ENCODE measurements at regions not wholly inside any gene's neighbourhood (a gene's known extent, or its start where the extent isn't known, plus 50 kb on each side); places are given as distances from the start of the nearest gene placed in this dataset.

DNA sequence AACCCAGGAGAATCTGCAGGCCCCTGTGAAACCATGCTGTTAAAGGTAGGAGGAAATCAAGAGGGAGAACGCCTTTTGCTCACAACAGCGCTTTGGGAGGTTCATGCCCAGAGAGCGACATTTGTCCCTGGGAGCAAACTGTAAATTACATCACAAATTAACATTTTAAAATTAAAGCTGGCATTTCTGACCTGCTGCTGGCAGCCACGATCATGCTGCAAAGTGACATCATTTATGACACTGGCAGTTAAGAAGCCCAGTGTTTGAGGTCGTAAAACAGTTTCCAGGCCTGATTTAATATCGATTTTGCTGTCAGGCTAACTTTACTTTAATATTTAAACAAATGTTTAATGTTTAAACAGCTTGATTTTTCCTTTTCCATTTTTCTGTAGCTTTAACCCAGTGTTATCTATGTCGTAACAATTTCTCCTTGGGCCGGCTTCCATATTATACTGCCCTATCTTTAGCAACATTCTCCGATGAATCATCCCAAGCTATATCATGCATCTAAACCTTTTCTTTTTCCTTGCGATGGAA, 86.5 kb upstream of the NPVF start:
- DNase-seq (ENCODE audit: low read depth) = no peak

DNA sequence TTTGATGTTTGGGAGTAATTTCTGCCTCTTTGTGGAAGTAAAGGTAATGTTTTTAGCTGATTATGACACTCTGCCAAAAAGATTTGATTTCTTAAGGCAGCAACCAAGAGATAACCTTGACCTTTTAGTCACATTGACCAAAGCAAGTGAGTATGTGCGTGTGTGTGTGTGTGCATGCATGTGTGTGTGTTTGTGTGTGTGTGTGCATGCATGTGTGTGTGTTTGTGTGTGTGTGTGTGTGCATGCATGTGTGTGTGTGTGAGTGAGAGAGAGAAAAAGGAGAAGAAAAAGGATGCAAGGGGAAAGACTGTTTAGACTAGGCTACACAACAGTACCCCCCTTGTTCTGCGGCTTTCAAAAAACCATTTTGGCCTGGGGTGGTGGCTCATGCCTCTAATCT, 88.1 kb upstream of the NPVF start:
- DNase-seq (ENCODE audit: low read depth) = no peak

DNA sequence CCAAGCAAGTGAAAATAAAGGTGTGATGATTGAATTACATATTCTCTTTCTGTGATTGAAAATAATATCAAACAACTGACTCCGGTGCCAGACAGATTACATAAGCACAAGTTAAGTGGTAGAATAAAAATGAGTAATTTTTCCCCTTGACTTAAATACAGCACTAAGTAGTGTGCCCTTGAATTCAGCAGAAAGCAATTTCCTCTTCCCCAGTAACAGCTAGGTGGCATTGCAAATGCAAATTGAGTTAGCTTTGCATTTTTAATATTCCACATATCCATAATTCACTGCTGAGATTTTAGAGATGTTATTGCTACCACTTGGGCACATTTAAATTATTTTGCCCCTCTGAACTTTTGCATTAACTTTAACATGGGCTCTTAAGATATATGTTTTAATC, 89.8 kb upstream of the NPVF start:
- DNase-seq (ENCODE audit: low read depth) = no peak

DNA sequence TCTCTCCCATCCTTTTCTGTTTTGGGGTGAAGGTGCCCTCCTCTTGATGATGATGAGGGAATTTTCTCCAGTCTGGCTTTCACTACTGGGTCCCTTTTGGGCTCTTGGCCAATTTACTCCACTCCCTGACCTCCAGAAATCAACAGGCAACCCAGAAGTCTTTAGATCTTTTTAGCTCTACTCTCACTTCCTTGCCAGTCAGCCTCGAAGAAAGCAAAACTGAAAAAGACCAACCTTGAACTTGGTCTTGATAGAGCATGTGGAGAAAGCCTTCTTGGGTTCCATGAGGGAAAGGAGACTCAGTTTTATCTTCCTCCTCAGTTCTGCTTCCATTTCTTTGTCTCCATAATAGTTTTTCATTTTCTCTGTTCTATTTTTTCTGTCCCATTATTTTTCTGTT, 91.4 kb upstream of the NPVF start:
- no peak for DNase-seq (ENCODE audit: low read depth)

DNA sequence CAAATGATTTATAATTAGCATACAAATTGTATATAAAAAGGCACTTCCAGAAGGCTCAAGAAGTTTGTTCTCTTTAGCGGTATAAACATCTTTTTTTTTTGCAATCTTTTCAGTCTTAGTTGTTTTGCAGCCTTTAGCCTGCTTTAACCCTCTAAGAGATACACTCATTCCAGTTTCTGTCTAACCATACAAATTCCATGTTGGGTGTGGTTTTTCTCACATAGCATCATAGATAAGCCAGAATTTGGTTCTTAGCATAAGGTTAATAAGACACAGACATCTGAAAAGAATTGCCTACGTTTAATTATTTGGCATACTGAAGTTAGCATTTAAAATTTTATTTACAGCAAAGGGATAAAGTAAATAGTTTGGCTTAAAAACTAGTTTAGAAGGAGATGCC, 92.5 kb upstream of the NPVF start:
- no peak for DNase-seq (ENCODE audit: low read depth)

DNA sequence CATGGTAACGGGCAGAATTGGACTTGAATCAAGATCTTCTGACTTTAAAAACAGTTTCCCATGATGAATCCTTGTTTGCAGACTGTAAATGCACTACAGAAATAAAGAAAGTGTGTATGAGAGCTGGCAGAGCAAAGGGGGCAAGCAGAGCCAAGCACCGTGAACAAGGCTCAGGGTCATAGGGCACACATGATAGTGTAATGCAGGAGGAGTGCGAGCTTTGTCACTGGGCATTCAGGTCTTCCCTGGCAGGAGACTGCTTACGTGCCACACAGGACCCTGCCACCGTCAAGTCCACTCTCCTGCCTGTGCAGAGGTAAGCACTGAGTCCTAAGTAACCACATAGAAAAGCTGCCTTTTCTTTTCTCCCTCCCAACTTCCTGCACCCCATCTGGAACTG, 93.1 kb upstream of the NPVF start:
- DNase-seq (ENCODE audit: low read depth) = no peak

DNA sequence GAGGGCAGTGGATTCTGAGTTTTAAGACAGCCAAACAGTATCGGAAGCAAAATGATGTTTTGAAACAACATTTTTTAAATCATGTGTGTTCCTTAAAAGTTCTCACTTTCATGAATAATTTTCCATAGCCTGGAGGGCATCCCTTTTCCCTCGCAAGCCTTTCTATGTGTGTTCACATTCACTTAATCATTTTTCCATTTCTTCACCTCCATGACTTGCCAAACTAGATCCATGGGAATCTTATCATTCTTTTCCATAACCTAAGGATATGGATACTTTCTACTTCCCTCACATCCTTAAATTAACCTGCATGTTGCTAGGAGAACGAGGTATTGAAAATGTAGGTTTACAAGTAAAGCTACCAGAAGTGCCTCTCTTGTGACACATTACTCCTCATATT, 94.2 kb upstream of the NPVF start:
- DNase-seq (ENCODE audit: low read depth) = no peak

DNA sequence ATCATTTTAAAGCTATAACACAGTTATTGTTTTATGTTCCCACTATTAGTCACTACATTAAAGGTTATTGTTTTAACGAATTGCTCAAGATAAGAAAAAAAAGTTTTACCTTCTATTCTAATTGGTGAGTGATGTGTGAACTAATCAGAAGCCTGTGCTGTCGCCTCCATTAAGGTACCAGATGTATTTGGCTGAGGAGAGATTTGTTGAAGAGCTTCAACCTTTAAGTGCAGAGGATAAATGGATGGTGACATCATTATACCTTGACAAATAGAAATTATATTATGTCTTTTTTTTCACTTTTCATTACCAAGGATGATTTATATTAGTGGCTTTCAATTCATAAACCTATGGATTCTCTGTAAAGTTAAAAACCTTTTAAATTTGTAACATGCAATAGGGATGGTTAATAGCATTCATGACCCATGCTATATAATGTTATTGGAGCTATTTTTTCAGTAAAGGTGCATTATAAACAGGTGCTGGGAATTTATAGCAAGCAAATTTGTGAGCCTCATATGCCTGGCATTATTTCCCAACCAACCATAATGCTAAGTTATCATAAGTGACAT, 97.0 kb upstream of the NPVF start:
- no peak for DNase-seq (ENCODE audit: low read depth)

DNA sequence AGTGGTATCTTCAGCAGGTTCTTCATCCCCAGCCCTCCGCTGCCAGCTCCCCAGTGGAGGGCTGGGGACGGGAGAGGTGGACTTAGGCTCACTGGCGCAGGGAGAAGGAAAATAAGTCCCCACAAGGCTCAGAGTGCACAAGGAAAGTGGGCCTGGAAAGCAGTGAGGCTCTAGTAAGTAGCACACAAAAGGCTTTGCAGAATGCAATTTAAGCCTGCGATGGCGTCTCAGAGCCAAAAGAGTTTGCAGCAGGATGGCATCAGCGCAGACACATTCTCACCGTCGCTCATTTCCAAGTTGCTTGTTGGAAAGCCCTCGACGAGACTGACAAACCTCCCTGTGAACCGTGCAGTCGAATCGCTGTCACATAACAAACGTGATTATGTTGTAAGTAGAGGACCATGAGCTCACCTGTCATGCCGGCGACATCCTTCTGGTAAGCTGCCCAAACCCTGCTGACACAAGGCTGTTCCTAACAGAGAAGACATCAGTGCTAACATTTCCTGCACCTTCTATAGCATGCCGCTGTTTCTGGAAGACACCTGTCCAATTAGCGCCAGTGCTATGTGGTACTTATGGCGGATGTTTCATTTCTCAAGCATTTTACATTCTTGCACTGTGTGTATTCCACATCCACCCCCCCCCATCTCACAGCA, 98.3 kb upstream of the NPVF start:
- DNase-seq (ENCODE audit: low read depth) = no peak

DNA sequence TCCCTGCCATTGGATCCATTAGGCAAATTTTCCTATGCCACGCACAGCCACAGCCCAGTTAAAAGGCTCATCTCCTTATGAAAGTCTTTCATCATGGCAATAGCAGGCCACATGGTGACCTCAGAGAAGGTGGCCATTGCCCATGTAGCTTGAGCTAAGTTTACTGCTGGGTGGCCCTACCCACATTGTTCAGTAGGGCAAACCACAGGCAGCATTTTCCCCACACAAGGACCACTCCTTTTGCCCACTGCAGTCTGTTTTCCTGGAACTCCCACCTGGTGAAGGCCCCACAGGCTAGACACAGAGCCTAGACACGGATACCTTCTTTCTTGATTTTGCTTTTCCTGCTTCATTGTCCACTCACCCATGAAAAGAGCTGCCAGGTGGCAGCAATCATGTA, 101.5 kb upstream of the NPVF start:
- no peak for DNase-seq (ENCODE audit: low read depth)

DNA sequence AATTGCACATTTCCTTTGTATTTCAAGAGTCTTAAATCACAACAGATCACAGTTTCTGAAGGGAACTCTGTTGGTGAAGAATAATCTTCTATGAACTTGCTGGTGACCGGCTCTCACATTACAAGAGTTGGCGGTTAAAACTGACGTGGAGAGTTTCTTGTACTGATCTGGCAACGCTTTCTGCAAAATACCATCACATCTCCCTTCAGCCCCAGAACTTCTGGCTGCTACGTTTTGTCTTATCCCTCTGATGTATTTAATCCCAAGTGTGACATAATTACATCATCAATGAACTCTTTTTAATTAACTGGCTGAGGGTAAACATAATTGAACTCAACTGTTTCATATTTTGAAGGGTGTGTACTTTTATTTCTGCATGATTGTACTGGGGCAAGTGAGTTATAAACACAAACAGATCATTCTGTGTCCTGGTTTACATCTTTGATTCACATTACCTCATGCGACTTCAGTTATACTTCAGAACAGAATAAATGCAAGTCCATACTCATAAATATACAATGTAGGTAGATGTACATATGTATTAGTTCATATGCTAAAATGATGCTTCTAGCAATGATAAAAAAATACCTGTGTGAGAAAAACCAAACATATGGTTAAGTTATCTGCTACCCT, 105.1 kb upstream of the NPVF start:
- DNase-seq (ENCODE audit: low read depth) = no peak

DNA sequence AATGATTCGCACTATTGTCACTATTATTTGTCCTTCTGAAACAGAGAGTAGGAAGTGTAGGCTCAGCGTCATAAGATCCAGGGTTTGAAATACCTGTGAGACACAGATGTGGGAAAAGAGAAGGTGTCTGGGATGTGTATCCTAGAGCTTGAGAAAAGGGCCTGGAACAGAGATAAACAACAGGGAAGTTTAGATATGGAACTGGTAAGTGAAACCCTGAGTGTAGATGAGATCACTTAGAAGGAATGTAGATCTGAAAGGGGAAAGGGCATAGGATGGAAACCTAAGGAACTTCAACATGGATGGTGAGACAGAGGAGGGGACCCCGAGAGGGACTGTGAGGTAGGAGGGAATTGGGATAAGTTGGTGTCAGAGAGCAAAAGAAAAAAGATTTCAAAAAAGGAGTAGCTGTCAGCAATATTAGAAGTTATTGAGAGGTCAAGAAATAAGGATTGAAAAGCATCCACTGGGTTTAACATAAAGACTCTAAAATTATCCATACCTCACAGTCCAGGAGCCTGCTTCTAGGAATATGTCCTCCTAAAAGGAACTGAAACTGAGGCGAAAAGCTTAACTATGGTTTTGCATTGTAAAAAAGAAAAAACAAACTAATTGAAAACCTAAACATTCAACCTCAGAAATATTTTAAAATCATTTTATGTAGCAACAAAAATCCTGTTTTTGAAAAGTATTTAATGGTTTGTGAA, 119.2 kb upstream of the NPVF start:
- DNase-seq (ENCODE audit: low read depth) = no peak

DNA sequence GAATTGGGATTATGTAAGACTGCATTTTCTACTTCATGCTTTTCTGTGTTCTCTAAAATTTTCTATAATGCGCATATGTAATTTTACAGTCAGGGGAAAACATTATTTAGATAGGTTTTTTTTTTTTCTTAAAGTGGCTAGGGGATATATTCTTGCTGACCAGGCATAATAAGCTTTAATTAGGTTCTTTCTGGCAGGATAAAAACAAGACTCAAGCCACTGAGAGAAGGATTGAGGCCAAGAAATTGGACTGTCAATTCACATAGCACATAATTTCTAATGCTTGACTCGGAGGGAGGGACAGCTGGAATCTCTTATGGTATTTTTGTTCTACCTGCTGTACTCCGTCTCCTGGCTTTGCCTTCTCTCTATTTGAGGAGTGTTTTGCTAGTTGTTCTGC, 119.8 kb upstream of the NPVF start:
- DNase-seq (ENCODE audit: low read depth) = no peak

DNA sequence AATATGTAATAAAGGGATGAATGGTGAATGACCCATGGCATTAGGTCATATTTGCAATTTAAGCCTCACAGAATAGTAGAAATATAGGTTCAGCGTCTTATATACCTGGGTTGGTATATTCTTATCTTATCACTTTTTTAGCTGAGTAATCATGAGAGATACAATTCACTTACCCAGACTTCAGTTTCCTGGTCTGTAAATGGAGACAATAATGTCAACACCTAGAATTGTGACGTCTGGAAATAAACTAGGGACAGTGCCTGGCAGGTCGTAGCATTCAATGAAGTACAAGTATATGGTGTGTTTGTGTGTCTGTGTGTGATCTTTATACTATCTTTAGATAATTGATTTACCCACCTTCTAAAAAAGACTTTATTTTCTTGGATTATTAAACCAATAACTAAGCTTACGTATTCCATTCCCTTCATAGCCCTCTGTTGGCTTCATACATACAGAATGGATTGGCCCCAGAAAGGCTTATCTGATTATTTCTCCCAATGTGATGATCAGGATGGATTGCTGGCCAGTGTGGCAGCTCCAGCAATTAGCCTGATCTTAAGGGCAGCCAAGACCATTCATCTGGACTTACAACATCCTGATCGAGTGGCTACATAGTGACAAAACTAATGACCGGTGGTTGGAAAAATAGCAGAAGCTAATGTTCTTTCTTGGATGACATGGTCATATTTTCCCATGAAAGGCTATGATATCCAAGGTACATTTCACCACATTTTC, 121.2 kb upstream of the NPVF start:
- DNase-seq (ENCODE audit: low read depth) = no peak

DNA sequence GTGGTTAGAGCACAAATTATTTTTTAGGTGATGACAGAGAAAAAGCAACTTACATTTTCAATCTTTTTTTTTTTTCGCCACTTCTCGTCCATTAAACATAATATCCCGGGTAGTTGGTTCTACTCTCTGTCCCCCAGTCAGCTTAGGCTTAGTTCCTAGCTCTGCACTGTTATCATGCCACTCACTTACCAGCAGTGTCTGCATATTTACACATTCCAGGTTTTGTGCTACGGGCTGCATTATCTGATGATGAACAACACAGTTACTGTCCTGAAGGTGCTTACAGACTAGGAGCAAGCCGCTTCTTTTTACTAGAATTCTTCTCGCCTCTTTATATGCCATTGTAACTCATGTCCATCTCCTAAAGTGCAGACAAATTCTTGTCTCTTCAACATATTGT, 121.8 kb upstream of the NPVF start:
- no peak for DNase-seq (ENCODE audit: low read depth)

DNA sequence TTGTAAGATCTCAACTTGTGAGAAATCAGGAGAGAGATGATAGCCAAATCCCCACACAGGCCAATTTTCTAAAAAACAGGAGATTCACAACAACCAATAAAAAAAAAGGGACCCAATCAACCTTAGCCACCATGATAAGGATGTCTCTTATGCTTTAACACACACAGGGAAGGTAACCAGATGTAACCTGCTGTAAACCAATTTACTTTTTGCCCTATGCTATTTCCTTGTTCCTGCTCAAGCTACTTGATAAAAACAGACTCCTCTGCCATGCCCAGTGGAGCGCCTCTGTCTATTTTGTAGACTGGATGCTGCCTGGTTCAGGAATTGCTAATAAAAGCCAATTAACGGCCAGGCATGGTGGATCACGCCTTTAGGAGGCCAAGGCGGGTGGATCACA, 123.5 kb upstream of the NPVF start:
- no peak for DNase-seq (ENCODE audit: low read depth)

DNA sequence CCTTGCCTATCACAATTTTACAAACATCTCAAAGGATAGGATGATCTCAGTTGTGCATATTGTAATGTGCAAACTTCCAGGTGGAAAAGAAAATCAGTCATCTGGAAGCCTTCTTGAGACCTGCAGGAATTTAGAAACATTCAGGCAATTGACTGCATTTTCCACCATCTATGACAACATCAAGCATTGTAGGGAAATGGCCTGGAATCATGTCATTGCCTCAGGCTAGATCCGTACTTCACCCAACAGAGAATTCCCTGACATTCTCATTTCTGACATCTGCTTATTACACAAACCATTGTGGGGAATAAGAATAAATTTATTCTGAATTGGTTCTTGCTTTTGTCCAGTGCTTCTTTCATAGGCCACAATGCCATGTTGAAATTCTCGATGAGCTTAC, 124.9 kb upstream of the NPVF start:
- no peak for DNase-seq (ENCODE audit: low read depth)

DNA sequence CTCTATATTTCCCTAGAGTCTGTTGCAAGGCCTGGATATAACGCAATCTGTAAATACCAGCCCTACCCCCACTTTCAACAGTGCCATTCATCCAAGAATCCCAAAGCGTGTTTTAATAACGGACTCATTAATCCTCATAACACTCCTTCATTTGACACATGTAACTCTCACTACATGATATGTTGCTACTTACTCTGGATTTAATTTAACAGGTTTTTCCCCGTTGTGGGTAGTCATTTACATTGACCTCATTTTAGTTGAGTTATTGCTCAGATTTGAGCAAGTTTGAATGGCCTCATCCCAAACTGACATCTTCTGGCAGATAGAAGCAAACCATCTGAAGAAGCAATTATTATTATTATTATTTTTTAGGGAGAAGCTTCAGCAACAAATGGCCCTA, 125.4 kb upstream of the NPVF start:
- no peak for DNase-seq (ENCODE audit: low read depth)

DNA sequence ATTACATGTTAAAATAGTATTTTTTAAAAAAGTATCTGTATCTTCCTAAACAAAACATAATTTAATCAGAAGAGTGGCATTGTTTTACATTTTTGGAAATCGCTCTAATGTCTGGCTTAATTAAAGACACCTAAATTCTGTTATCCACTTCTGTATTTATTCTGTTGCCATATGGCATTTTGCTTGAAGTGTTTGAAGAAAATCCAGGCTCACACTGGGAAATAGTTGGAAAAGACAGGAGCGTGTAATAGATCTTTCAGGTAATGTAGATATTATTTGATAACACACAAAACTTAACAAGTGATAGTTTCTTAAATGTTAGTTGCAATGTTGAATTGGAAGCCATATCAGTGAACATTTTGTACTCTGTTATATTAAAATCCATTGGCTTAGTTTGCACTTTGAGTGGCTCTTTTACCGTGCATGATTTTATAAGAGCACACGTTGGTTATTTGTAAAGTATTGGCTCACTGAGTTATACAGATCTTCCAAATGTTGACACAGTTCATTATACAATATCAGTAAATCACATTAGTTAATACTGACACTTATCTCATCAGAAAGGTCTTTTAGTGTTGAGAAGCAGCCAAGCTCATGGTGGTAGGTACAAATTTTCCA, 128.4 kb upstream of the NPVF start:
- no peak for DNase-seq (ENCODE audit: low read depth)

DNA sequence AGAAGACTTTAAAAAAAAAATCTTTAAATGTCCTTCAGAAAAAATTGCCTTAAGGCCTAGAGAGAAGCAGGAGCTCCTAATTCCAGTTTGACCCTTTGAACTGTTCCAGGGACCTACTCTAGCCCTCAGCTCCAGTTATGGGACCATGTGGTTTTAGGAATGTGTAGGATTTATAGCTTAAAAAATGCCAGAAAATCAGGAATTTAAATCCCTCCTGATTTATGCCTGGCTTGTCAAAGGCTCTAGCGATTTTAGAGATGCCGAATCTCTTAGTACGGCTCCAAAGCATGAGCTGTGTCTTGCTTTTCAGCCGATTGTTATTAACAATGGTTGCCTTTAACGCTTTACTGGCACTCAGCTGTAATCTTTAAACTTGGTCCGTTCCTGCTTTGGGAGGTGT, 130.6 kb upstream of the NPVF start:
- no peak for DNase-seq (ENCODE audit: low read depth)

DNA sequence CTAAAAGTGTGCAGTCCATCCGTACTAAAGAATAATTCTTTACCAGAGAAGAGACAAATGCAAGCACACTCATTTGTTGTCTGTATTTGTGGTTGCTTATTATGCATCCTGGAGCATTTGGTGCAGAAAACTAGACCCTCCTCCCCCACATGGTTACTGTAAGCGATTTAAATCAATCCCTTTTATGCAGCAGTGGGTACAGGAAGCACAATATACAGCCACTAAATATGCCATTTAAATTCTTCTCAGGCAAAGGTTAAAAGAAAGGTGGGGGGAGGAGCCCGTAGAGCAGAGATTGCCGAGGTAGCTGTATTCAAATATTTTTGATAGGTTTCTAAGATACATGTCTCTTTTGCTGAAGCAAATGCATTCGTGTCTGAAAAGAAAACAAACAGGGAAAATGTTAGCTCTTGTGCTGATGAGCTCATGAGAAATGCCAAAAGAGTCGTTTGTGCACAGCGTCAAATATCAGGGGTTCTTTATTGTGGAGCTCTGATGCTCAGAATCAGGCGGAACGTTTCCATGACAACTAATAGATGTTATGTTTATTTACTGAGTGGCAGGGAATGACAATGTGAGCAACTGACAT, 131.3 kb upstream of the NPVF start:
- no peak for DNase-seq (ENCODE audit: low read depth)

DNA sequence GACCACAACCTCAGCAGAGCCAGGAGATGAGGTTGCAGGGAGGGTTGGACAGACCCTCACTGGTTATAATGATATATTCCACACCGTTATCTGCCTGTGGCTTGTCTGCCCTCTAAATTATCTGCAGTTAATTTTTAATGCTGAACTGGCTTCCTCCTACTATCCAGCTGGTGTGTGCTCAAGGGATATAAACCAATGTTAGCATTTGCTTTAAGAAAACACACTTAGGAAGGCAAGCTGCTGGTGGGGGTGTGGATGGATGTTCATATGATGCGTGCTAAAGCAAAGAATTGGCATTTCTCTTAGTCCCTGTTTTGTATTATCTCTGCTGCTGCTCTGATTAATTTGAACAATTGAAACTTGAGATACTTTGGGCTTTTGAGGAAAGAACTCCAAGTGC, 132.2 kb upstream of the NPVF start:
- no peak for DNase-seq (ENCODE audit: low read depth)
